T follicular helper cell (primary cell): ENCODE measurements at regions not wholly inside any gene's neighbourhood (a gene's known extent, or its start where the extent isn't known, plus 50 kb on each side); places are given as distances from the start of the nearest gene placed in this dataset.

Experiments used
- DNase-seq: peaks from one replicate; pipeline ENCODE4 v3.0.0-alpha.2; 2020; ENCODE audit warnings: low read depth

- DNase-seq = no peak
Measured at GRCh38 chr12:76706761-76707160, 57.2 kb upstream of the ZDHHC17 start.

GRCh38 chr12:76707772-76708171 is 56.1 kb upstream of the ZDHHC17 start:
- no peak for DNase-seq

- no peak for DNase-seq
Measured at GRCh38 chr12:76708296-76708695, 55.6 kb upstream of the ZDHHC17 start.

GRCh38 chr12:76711241-76711640 is 52.7 kb upstream of the ZDHHC17 start:
- no peak for DNase-seq

GRCh38 chr12:76713130-76713529 is 50.8 kb upstream of the ZDHHC17 start:
- DNase-seq = no peak

- no peak for DNase-seq
Measured at GRCh38 chr12:76713986-76714385, 49.9 kb upstream of the ZDHHC17 start.
